HL-60 (cell line): ENCODE measurements at regions not wholly inside any gene's neighbourhood (a gene's known extent, or its start where the extent isn't known, plus 50 kb on each side); places are given as distances from the start of the nearest gene placed in this dataset.

Experiments
- GABPA ChIP-seq: IDR thresholded peaks from 2 replicates; pipeline ENCODE4 v1.6.1; 2012; ENCODE audit warnings: low read depth
- POLR2AphosphoS5 ChIP-seq: IDR thresholded peaks from 2 replicates; pipeline ENCODE4 v1.6.1; 2012; ENCODE audit warnings: low read depth
- SPI1 ChIP-seq: IDR thresholded peaks from 2 replicates; pipeline ENCODE4 v1.6.1; 2012; ENCODE audit warnings: low read depth, mild to moderate bottlenecking, borderline replicate concordance
- TF ChIP-seq, protein P1 (sequence below): IDR thresholded peaks from one replicate; pipeline ENCODE4 v1.5.1; 2011; ENCODE audit warnings: low read length, control low read depth, inconsistent platforms; ENCODE audit not compliant: insufficient read depth
- TF ChIP-seq, protein P2 (sequence below): IDR thresholded peaks from 2 replicates; pipeline ENCODE4 v1.6.1; 2012; ENCODE audit warnings: low read depth; ENCODE audit not compliant: insufficient replicate concordance

DNA sequence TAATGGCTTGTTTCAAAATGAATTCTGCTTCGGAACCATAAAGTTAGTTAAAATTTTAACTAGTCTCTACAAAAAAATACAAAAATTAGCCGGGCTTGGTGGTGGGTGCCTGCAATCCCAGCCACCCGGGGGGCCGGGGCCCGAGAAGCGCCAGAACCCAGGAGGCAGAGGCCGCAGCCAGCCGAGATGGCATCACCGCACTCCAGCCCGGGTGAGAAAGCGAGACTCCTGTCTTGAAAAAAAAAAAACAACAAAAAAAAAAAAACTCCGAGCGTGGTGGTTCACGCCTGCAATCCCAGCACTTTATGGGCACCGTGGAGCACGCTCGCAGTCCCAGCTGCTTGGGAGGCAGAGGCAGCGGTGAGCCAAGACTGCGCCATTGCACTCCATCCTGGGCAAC, 781.4 kb downstream of the BRINP3 start:
- TF ChIP-seq SPI1, result no peak
- no peak for TF ChIP-seq GABPA
- TF ChIP-seq, protein P1, sequence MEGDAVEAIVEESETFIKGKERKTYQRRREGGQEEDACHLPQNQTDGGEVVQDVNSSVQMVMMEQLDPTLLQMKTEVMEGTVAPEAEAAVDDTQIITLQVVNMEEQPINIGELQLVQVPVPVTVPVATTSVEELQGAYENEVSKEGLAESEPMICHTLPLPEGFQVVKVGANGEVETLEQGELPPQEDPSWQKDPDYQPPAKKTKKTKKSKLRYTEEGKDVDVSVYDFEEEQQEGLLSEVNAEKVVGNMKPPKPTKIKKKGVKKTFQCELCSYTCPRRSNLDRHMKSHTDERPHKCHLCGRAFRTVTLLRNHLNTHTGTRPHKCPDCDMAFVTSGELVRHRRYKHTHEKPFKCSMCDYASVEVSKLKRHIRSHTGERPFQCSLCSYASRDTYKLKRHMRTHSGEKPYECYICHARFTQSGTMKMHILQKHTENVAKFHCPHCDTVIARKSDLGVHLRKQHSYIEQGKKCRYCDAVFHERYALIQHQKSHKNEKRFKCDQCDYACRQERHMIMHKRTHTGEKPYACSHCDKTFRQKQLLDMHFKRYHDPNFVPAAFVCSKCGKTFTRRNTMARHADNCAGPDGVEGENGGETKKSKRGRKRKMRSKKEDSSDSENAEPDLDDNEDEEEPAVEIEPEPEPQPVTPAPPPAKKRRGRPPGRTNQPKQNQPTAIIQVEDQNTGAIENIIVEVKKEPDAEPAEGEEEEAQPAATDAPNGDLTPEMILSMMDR, result no peak
- TF ChIP-seq POLR2AphosphoS5, result no peak
- TF ChIP-seq, protein P2, sequence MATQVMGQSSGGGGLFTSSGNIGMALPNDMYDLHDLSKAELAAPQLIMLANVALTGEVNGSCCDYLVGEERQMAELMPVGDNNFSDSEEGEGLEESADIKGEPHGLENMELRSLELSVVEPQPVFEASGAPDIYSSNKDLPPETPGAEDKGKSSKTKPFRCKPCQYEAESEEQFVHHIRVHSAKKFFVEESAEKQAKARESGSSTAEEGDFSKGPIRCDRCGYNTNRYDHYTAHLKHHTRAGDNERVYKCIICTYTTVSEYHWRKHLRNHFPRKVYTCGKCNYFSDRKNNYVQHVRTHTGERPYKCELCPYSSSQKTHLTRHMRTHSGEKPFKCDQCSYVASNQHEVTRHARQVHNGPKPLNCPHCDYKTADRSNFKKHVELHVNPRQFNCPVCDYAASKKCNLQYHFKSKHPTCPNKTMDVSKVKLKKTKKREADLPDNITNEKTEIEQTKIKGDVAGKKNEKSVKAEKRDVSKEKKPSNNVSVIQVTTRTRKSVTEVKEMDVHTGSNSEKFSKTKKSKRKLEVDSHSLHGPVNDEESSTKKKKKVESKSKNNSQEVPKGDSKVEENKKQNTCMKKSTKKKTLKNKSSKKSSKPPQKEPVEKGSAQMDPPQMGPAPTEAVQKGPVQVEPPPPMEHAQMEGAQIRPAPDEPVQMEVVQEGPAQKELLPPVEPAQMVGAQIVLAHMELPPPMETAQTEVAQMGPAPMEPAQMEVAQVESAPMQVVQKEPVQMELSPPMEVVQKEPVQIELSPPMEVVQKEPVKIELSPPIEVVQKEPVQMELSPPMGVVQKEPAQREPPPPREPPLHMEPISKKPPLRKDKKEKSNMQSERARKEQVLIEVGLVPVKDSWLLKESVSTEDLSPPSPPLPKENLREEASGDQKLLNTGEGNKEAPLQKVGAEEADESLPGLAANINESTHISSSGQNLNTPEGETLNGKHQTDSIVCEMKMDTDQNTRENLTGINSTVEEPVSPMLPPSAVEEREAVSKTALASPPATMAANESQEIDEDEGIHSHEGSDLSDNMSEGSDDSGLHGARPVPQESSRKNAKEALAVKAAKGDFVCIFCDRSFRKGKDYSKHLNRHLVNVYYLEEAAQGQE, result no peak
